B cell (primary cell): ENCODE measurements at regions not wholly inside any gene's neighbourhood (a gene's known extent, or its start where the extent isn't known, plus 50 kb on each side); places are given as distances from the start of the nearest gene placed in this dataset.

Experiments
- ATAC-seq: fragments of 200-7000 bp; cut with Tn5 transposase; one replicate; pipeline ENCODE4 v1.10.0; 2021; ENCODE audit warnings: low read depth, mild to moderate bottlenecking, moderate number of reproducible peaks, moderate library complexity
- CTCF ChIA-PET: fragments of 350-600 bp; sonication (Branson Sonifier 250); formaldehyde crosslinking; loops from one replicate; lab custom pipeline; 2021; ENCODE audit warnings: antibody characterized with exemption, inconsistent platforms; lab: Charles Lee
- POLR2A ChIA-PET: fragments of 350-600 bp; sonication (Branson Sonifier 250); formaldehyde crosslinking; loops from one replicate; lab custom pipeline; 2021; ENCODE audit warnings: antibody characterized with exemption; lab: Charles Lee
- DNase-seq: peaks from one replicate; pipeline ENCODE4 v3.0.0; 2013
- H2AFZ ChIP-seq: 2 replicates; pipeline ENCODE4 v1.6.1; 2012; ENCODE audit warnings: mild to moderate bottlenecking, low read depth, low read length; ENCODE audit not compliant: insufficient read depth, poor library complexity, severe bottlenecking
- H3K27ac ChIP-seq, 2 donors: 1 replicate in 1 of 2; 2 replicates in 1 of 2; pipeline ENCODE4 v1.5.1; 2012 to 2013; ENCODE audit warnings: low read length in 2 of 2, mild to moderate bottlenecking in 2 of 2, moderate library complexity in 1 of 2
- H3K27me3 ChIP-seq, 4 experiments: fragments of 200-600 bp in 1 of 4; sonication (generic) in 1 of 4; replicated peaks in 1 of 4; 1 replicate in 2 of 4; 2 replicates in 2 of 4; pipeline versions ENCODE4 v1.6.1 to v1.7.0; 2013 to 2016; ENCODE audit warnings: low read length in 3 of 4, mild to moderate bottlenecking in 2 of 4, mixed read lengths in 1 of 4, moderate library complexity in 1 of 4; ENCODE audit not compliant: insufficient read depth in 4 of 4, control insufficient read depth in 3 of 4; ENCODE audit errors: control extremely low read depth in 1 of 4
- H3K36me3 ChIP-seq, 2 experiments: replicated peaks in 1 of 2; 1 replicate in 1 of 2; 2 replicates in 1 of 2; pipeline versions ENCODE4 v1.6.1 to v1.7.1; 2013; ENCODE audit warnings: low read length in 1 of 2; ENCODE audit not compliant: insufficient read depth in 2 of 2, control insufficient read depth in 1 of 2; ENCODE audit errors: control extremely low read depth in 1 of 2, extremely low read depth in 1 of 2
- H3K4me1 ChIP-seq, 2 donors: fragments of 200-600 bp in 1 of 2; sonication (generic) in 1 of 2; 1 replicate in 1 of 2; 2 replicates in 1 of 2; pipeline versions ENCODE4 v1.5.1 to v1.6.1; 2013 to 2017; ENCODE audit warnings: low read length in 2 of 2; ENCODE audit not compliant: control insufficient read depth in 2 of 2, insufficient read depth in 2 of 2
- H3K4me2 ChIP-seq: replicated peaks from 2 replicates; pipeline ENCODE3; 2012; ENCODE audit warnings: mild to moderate bottlenecking, low read depth, low read length; ENCODE audit not compliant: poor library complexity, severe bottlenecking
- H3K4me3 ChIP-seq, 5 experiments: fragments of 200-600 bp in 1 of 5; sonication (generic) in 1 of 5; 1 replicate in 3 of 5; 2 replicates in 2 of 5; pipeline versions ENCODE4 v1.5.1 to v1.7.0; 2011 to 2016; ENCODE audit warnings: low read length in 4 of 5, mild to moderate bottlenecking in 4 of 5, low read depth in 2 of 5, control low read depth in 1 of 5, moderate library complexity in 1 of 5; ENCODE audit not compliant: insufficient read depth in 1 of 5; ENCODE audit errors: control extremely low read depth in 1 of 5, extremely low read depth in 1 of 5
- H3K79me2 ChIP-seq: fragments of 200-600 bp; sonication (generic); one replicate; pipeline ENCODE4 v1.6.0; 2016; ENCODE audit warnings: low read length; ENCODE audit not compliant: control insufficient read depth, insufficient read depth
- H3K9ac ChIP-seq: fragments of 200-600 bp; sonication (generic); 2 replicates; pipeline ENCODE4 v1.6.1; 2017; ENCODE audit warnings: mild to moderate bottlenecking, low read length, moderate library complexity
- H3K9me3 ChIP-seq, 3 donors: one replicate each; pipeline versions ENCODE4 v1.6.1 to v1.7.1; 2013; ENCODE audit warnings: low read length in 2 of 3; ENCODE audit not compliant: control insufficient read depth in 2 of 3, insufficient read depth in 1 of 3; ENCODE audit errors: control extremely low read depth in 1 of 3
- H4K20me1 ChIP-seq: 2 replicates; pipeline ENCODE4 v1.6.0; 2012; ENCODE audit warnings: mild to moderate bottlenecking, low read length; ENCODE audit not compliant: insufficient read depth, control insufficient read depth, poor library complexity, severe bottlenecking
- H3K27ac Mint-ChIP-seq: one replicate; pipeline ENCODE4 v1.8.0; 2021; ENCODE audit warnings: mixed read lengths
- H3K27me3 Mint-ChIP-seq: one replicate; pipeline ENCODE4 v1.8.0; 2021; ENCODE audit warnings: mixed read lengths
- H3K4me1 Mint-ChIP-seq: one replicate; pipeline ENCODE4 v1.8.0; 2021; ENCODE audit warnings: mixed read lengths
- H3K4me3 Mint-ChIP-seq: one replicate; pipeline ENCODE4 v1.8.0; 2021; ENCODE audit warnings: mixed read lengths
- H3K9me3 Mint-ChIP-seq: one replicate; pipeline ENCODE4 v1.8.0; 2022; ENCODE audit warnings: mixed read lengths; ENCODE audit not compliant: insufficient read depth
- EZH2 ChIP-seq: IDR thresholded peaks from 2 replicates; pipeline ENCODE4 v1.6.1; 2012; ENCODE audit warnings: borderline replicate concordance, low read depth, mild to moderate bottlenecking, moderate library complexity, low read length; ENCODE audit not compliant: insufficient read depth, poor library complexity, severe bottlenecking
- WGBS: methylation state at CpG from one replicate; pipeline ENCODE4 v1.1.5; 2013; ENCODE audit warnings: missing lambda C conversion rate; ENCODE audit not compliant: insufficient coverage; 5-methylcytosine and 5-hydroxymethylcytosine counted together
- intact Hi-C: fragments of 100-400 bp; cut with micrococcal nuclease; formaldehyde crosslinking; loops from one replicate; pipeline ENCODE4 v1.10.0; 2022
- TF ChIP-seq, protein P1 (sequence below): fragments of 200-600 bp; IDR thresholded peaks from one replicate; pipeline ENCODE4 v1.8.0; 2022; ENCODE audit warnings: antibody characterized with exemption, mild to moderate bottlenecking

DNA sequence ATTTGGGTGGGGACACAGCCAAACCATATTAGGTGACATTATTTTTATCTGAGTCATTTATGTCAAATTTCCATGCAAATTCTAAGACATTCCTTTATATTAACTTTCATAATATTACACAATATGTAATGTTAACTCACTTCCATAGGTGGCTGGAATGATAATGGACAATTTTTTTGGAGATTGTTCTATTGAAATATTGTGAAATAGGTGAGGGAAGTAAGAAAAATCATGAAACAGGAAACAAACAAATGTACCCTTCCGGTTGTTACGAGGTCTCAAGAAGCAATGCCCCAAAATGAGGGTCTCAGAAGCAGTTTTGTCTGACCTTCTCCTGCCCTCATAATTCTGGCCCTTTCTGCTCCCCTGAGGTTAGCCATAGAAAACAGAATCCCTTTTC lies 306.5 kb downstream of the HDGFL1 start:
- TF ChIP-seq, protein P1, sequence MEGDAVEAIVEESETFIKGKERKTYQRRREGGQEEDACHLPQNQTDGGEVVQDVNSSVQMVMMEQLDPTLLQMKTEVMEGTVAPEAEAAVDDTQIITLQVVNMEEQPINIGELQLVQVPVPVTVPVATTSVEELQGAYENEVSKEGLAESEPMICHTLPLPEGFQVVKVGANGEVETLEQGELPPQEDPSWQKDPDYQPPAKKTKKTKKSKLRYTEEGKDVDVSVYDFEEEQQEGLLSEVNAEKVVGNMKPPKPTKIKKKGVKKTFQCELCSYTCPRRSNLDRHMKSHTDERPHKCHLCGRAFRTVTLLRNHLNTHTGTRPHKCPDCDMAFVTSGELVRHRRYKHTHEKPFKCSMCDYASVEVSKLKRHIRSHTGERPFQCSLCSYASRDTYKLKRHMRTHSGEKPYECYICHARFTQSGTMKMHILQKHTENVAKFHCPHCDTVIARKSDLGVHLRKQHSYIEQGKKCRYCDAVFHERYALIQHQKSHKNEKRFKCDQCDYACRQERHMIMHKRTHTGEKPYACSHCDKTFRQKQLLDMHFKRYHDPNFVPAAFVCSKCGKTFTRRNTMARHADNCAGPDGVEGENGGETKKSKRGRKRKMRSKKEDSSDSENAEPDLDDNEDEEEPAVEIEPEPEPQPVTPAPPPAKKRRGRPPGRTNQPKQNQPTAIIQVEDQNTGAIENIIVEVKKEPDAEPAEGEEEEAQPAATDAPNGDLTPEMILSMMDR: no peak
- no peak for TF ChIP-seq EZH2
- DNase-seq (no peak), ATAC-seq (no peak)
- Histone ChIP-seq H3K4me1 (no peaks in the 10 kb centered on the region), H3K4me2 (no peak overlapping the region), H3K79me2 (no peaks in the 10 kb centered on the region), H3K4me3 (no peak overlapping the region), H3K36me3 (no peaks in the 10 kb centered on the region), H2AFZ (no peak overlapping the region), H3K27ac (no peak overlapping the region), H3K9ac (no peak overlapping the region), H3K9me3 (no peaks in the 10 kb centered on the region), H4K20me1 (no peaks in the 10 kb centered on the region), H3K27me3 (no peaks in the 10 kb centered on the region)
- 100% methylated on average over 2 of the region's 2 CpGs for WGBS
- Mint-ChIP-seq H3K27ac (no peak overlapping the region), H3K4me3 (no peak overlapping the region), H3K27me3 (no peaks in the 10 kb centered on the region), H3K4me1 (no peaks in the 10 kb centered on the region), H3K9me3 (peaks cover 5% of the 10 kb centered on the region)
- ChIA-PET POLR2A (no interaction called here), CTCF (no interaction called here)
- intact Hi-C loops: no loop called here

- no peaks in the 10 kb centered on the region for H3K27me3 Mint-ChIP-seq
These were observed 308.9 kb downstream of the HDGFL1 start for GRCh38 chr6:22878324-22878701.

More at GRCh38 chr6:22878324-22878701, 308.9 kb downstream of the HDGFL1 start:
- H3K4me3 ChIP-seq: no peak overlapping the region
- DNase-seq (no peak), ATAC-seq (no peak)
- no peak overlapping the region for H2AFZ ChIP-seq
- no peak overlapping the region for H3K4me2 ChIP-seq
- Mint-ChIP-seq H3K4me3 (no peak overlapping the region), H3K4me1 (no peaks in the 10 kb centered on the region), H3K27ac (no peak overlapping the region), H3K9me3 (peaks cover 5% of the 10 kb centered on the region)
- POLR2A ChIA-PET: no interaction called here
- no peaks in the 10 kb centered on the region for H3K79me2 ChIP-seq
- WGBS: no CpG with 5 or more reads among the region's 3 CpGs
- no peaks in the 10 kb centered on the region for H3K9me3 ChIP-seq
- H4K20me1 ChIP-seq: no peaks in the 10 kb centered on the region
- H3K27me3 ChIP-seq: no peaks in the 10 kb centered on the region
- no peaks in the 10 kb centered on the region for H3K36me3 ChIP-seq
- no peak overlapping the region for H3K9ac ChIP-seq
- no peak overlapping the region for H3K27ac ChIP-seq
- TF ChIP-seq, protein P1: no peak
- no peak for TF ChIP-seq EZH2
- intact Hi-C loops: no loop called here
- CTCF ChIA-PET: no interaction called here
- H3K4me1 ChIP-seq: no peaks in the 10 kb centered on the region
